Ureter (tissue), 1 donor: ENCODE measurements at regions not wholly inside any gene's neighbourhood (a gene's known extent, or its start where the extent isn't known, plus 50 kb on each side); places are given as distances from the start of the nearest gene placed in this dataset.

ENCODE experiments used
- DNase-seq: peaks from one replicate; pipeline ENCODE4 v3.0.0-alpha.2; 2020; ENCODE audit warnings: low spot score
- donor health status: DM: yes; HTN: yes; CAD: no.

DNA sequence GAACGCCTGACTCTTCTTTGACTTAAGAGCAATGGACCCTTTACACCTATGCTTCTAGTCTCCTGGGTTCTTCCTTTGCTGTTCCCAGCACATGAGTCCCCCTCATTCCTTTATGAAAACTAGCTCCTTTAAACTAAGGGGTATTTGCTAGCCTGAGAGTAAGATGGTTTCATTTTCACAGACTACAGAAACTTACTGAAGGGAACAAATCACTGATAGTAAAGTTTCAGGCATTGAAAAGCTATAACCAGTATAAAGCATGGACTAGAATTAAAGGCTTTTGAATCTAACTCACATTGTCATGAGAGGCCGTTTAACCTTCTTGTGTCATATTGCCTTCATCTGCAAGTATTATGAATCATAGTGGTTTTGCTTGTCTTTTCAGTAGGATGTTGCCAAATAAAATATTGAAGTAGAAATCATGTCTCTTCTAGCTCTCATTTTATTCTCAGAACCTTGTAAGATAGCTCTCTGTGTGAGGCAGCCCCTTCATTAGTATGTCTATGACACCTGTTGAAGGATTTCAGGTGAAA, 765.9 kb downstream of the NR2F2 start:
- no peak for DNase-seq

DNA sequence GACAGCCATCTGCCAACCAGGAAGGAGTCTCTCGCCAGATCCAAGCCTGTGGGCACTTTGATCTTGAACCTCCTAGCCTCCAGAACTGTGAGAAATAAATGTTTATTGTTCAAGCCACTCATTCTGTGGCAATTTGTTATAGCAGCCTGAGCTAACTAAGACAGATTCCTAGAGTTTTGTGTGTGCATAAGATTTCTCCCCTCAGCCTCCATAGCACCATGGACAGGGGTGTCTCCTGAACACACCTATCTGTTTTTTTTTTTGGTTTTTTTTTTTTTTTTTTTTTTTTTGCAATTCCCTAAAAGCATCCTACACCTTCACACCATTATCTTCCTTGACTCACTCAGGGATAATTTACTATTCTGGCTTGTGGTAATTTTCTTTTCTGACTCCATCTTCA, 768.5 kb downstream of the NR2F2 start:
- no peak for DNase-seq

DNA sequence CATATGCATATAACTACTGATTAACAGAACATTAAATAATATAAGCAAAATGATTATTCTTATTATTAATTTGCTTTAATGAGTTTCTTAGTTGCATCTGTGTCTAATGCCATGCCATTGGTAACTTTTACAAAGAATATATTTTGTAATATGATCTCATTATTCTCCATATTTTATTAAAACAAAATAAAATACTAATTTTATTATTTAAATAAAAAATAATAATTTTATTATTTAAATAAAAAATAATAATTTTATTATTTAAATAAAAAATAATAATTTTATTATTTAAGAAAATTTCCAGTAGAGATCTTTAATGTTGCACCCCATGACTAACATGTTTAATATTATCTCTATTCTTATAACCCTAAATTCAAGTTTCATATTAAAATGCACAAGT, 771.1 kb downstream of the NR2F2 start:
- DNase-seq = no peak

DNA sequence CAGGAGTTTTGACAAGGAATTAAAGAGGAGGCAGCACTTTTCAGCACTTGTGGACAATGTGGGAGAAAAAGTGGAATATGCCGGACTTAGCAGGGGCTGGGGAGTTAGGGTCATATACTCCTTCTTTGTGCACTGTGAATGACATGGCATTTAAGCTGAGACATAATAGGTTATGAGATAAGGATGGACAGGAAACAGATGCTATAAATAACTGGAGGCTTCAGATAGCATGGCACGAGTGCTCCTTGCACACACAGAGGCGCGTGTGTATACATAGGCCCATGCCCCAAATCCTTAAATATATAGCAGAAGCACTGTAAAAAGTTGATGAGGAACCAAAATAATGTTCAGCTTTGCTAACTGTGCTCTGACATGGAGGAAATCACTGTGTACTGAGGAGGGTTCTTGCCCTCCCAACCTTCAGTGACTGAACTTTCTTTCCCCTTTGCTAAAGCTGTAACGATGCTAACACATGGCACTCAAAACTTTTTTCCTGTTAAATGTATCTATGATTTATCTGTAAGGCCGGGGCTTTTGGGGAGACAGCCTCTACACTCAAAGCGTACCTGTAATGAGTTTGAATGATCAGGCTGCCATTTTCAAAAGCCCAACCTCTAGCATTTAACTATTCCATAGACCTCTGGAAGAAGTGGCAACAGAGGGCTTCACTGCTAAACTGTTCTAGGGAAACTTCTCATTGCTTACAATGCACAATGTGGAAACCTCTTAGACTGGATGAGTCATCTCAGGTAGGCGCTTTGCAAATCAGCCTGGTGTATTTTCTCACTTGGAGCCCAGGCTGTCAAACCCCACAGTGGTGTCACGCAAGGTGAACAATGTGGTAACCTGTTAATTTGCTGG, 784.6 kb downstream of the NR2F2 start:
- no peak for DNase-seq

DNA sequence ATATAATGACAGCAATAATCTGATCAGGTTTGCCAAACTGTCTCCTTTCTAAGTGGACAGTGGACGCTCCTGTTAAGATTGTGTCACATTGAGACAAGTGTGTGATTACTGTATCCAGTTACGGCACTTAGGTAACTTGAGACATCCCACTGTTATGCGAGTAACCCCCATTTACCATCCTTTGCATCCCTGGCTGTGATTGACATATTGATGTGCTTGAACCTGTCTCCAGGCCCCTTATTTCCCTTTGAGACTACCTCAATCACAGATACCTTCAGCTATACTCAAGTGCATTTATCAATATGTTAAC, 785.2 kb downstream of the NR2F2 start:
- no peak for DNase-seq

DNA sequence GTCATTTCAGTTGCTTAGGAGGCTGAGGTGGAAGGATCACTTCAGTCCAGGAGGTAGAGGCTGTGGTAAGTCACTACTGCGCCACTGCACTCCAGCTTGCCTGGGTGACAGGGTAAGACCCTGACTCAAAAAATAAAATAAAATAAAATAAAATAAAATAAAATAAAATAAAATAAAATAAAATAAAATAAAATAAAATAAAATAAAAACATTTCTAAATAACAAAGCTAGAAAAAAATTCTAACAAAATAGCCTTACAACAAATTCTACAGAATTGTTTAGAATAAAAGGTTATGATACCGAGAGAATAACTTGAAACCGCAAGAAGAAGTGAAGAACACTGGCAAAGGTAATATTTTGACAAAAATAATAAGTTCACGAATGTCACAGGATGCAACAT, 794.3 kb downstream of the NR2F2 start:
- DNase-seq = no peak

DNA sequence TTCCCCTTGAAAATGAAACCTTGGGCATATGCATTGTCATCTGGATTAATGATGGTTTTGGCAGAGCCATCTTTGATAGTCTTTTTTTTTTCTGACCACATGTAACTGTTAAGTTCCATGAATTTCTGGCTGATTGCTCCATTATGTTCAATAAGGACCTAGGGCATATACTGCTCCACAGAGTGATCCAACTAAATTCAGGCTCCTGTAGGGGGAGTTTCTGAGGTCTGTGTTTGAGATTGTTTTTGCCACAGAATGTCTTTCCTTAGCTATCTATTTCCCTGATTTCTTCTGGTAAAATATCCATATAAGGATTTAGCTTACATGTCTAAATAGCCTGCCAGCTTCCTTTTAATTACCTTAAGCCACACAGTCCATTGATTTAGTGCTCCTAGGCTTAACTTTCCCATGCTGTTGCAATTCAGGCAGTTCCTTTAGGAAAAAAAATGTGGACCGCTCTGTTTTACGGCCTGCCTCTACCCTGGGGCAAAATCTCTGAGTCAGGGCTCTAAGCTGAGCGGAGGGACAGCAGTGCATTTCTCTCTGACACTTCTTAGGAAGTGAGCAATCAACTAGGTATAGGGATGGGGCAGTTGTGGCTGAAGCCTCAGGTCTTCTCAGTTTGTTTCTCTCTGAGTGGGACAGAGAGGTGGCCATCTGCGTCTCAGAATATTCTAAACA, 796.2 kb downstream of the NR2F2 start:
- DNase-seq = no peak

DNA sequence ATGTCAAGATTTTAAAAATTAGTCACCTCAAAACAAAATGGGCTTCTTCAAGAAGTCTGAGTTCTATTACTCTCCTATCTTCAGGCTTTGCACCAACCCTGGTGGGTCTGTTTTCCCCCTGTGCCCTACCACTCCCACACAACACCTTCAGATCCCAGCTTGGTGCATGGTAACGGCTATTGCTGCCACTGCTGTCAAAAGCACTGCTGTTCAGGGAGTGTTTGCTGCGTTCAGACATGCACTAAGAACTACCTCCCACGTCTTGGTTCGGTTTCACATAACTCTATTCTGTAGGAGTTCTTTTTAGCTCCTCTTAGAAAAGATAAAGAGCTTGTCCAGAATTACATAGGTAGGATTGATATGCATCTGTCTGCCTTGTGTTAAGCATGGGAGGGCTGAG, 799.2 kb downstream of the NR2F2 start:
- no peak for DNase-seq

DNA sequence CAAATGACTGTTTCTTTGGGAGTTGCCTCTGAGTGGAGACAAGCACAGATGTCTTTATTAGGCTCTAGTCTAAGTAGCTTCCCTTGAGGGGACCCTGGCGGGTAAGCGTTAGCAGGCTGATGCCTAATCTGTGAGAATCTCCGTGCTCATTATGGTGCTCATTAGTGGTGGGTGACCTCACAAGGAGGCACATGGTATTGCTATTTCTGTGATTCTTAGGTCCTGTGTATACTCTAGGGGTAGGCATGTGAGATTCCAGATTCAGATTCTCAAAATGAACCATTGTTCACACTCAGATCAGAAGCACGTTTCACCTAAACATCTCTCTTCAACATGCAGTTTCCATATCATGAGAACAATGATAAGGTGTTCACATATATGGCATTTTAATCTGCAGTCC, 809.7 kb downstream of the NR2F2 start:
- no peak for DNase-seq

DNA sequence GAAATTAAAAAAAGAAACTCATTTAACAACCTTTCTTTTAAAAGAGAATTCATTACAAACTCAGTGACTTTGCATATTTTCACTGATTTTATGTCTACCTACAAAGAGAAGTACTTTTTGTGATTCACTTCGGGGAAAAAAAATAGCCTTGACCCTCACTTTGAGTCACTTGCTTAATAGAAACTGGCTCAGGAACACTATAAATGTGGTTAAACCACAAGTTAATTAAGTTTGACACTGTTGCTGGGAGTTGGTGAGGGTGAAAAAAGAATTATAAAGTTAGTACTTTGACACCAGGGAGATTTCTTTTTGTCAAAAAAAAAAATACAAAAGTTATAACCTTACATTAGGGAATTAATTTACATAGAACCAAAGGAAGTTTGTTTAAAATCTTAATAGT, 810.9 kb downstream of the NR2F2 start:
- DNase-seq = no peak

DNA sequence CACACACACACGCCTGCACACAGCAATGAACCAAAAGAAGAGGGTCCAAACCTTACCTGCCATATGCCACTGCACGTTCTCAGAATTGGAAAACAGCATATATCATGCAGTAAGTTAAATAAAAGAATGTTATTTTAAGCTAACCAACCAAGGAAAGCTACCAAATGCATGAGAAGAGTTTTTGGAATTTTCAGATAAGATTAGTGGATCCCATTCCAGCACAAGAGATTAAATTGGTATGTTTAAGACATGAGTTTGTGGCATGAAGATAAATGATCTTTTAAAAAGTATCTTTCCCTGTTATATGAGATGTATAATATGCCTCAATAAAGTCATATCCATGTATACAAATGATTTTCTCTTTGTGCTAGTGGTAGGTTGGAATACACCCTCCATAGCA, 811.4 kb downstream of the NR2F2 start:
- no peak for DNase-seq

DNA sequence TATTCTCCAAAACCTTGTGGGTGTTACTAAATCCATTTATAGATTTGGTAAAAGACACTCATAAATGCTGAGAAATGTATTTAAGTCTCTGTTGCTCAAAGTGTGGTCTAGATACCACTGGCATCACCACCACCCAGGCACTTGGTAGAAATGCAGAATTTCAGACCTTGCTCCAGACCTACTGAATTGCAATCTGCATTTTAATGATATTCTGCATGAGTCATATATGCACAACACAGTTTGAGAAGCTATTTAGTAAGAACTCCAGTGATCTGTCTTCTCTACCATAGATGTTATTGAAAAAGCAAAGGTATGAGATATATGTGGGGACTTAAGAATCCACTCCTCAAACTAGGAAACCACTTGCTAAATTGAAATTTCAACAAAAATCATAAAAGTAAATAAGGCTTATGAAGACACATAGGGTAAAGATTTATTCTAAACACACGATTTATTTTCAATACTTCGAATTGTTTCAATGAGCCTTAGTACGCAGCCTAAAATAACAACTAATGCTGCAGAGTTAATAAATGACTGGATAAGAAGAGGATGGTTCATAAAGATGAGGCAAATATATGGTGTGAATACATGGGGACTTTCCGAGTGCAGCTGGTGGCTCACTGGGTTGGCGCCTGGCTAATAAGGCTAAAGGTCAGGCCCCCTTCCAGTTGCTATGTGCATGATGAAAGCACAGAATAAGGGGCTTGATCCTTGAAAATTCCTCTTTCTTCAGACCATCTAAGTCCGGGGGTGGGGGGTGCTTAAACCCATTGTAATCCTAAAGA, 813.3 kb downstream of the NR2F2 start:
- DNase-seq = no peak

DNA sequence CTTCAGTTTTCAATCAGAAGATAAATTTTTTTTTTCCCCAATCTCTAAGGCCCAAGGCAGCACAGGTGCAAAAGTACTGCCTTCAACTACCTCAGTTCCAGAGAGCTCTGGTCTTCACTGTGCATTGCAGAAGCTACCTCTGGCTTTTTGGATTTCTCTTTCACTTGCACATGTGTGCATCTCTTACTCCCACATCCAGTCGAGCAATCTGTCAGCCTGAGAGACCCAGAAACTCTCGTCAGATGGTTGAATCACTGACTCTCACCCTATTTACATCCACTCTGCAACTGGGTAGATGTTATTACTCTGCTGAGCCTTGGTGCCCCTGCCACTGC, 813.8 kb downstream of the NR2F2 start:
- DNase-seq = no peak

DNA sequence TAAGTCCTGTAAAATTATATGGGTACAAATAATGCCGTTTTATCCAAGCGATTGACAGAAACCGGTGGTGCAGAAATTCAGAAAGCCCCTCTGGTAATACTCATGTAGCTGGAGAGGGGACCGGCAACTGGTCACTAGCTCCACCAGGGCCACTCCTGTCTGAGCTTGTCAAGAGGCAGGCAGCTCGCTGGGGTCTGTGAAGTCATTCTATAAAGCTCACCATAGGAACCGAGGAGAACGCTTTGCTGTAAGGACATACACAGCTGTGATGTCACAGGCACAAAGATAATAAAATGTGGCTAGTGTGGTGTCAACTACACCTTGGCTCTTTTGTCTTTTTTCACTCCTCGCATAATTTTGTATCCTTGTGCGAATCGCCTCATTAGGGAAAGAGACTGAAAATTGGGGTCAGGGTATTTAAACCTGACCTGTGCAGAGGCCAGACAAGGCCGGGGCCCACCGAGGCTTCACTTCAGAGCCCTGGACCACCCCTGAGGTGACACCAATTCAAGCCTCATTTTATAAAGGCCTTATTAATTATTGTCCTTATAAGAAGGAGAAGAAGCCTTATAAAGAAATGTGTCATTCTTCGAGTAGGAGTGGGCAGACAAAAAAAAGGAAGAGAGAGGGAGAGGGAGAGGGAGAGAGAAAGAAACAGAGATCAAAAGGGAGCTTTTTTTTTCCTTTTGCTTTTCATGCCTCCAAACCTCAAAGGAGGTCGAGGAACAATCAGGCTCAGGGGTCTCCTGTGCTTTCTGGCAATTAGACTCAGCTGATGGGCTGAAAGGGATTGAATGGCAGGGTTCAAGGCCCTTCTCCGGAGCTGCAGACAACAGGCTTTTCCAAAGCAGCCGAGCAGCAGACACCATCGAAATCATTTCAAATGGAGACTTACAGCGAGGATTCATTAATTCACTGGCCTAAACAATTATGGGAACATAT, 813.3 kb upstream of the ARRDC4 start:
- no peak for DNase-seq

DNA sequence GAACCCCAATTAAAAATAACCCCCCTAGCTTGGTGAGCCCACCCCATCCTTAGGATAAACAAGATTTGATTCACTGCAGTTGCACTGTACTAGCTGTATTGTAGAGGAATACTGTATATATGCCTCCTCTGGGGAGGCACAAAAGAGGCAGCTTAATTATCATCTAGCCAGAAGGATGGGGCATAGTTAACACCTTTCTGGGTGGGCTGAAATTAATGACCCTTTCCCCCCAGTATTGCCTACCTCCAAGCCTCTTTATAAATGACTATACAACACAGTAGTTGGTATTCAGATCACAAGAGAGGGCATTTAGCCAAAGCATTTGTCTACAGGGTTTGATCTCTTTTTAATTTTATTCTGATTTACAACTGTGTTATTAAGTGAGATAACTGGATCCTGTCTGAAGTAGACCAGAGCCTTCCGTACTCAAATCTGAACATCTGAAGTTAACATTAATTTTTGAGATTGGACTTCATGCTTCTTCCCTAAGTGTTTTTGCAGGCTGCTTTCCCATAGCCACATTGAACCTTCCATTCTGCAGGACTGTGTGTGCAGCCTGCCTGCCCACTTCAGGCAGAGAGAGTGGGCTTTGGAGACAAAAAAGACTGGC, 807.0 kb upstream of the ARRDC4 start:
- no peak for DNase-seq

DNA sequence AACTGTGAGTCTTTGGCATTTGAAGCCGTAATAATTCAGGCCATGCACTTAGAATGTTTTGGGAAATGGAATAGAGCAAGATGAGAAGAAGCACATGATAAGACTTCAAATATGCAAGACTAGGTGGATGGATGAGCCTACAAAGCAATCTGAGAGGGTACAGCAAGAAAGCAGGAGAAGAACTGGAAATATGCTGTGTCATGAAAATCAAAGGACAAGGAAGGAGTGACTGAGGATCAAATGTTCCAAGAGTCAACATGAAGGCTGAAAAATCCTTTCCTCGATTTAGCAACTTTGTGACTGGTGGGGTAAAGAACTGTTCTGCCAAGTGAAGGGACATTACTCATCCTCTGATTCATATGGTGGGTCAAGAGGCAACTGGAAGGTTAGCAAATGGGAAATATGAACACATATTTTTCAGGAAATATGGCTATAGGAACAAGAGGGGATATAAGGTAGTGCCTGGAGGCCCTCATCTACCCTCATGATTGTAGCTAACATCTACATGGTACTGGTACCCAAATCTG, 803.7 kb upstream of the ARRDC4 start:
- no peak for DNase-seq

DNA sequence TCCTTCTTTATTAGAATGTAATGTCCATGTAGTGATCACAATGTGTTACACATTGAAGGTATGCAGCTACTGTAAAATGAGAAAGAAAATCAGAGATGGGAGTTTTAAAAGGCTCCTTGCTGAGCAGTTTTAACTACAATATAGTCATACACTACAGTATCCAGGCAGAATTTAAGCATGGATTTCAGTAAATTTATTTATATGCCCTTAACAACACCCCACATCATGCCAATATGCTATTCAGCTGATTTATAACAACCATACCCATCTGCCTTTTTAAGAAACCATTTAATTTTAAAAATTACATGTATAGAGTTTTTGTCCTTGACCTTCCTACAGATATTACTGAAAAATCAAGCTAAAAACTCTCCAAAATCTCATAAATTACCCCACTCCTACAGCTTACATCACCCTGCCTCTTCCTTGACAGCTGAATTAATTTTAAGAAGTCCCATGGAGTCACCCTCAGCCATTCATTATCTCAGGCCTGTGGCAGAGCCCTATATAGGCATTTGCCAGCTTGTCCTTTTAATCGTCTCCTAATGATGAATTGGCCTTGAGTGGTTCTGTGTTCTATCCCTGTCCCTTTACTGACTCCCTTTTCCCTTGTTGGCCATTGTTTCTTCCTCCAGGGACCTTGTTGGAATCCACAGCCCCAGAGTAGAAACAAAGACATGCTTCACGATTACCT, 797.6 kb upstream of the ARRDC4 start:
- DNase-seq = no peak

DNA sequence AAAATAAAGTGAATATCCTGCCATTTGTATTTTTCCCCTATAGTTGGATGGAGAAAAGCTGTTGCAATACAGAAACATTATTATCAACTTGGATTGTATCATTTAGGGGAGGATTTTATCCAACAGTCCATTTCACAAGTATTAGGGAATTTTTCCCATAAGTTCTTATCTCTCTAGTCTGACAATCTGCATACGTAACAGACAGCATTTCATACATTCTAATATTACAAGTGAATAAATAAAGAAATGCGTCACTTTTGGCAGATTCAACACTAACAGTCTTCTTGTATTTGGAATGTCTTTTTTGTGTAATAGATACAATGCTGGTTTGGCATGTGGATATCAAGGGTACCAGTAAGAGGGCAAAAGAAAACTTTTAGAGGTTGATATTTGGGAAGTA, 795.3 kb upstream of the ARRDC4 start:
- no peak for DNase-seq

DNA sequence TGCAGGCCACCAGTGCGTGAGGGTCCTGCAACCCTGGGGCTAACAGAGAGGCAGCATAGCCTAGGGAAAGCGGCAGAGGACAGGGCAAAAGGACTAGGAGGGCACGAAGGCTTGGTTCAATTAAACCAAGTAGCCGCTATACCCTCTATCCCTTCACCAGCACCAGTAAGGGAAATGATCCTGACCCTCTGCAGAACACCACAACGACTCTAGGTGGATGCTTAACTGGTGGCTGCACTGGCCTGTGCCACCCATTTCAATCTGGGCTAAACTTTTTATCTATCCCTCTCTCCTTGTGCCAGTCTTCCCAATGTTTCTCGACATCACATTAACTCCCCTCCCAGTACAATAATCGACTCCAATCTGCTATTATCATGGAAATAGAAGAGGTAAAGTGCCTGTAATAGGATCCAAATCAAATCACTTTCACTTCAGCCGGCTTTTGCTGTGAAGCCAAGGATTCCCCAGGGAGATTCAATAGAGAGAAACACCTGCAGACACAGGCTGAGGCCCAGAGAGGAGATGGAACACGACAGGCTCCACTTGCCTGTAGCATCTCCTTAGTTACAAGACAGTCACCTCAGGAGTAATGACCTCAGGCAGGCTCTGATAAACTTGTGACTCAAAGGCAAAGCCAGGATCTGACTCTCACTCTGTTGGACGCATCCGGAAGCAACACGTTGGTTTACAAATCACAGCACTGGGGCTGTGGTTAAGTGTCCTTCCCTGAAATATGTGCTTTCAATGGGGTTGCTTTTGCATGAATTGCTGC, 791.6 kb upstream of the ARRDC4 start:
- DNase-seq = no peak

DNA sequence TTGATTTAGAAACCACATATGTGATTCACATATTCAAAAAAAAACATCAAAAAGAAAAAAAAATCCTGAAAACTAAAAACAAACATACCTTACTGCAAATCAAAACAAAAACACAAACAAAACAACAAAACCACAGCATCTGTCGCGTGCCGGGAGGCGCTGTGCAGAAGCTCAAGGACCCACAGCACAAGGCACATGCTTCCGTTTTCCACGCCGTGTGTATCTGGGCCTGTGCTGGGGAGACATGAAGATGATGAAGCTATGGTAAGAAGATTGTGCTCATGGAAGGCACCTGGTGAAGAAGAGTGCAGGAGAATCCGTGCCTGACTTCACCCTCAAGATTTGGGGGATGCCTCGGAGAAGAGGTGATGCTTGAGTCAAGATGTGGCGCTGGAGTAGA, 788.9 kb upstream of the ARRDC4 start:
- no peak for DNase-seq
